Calu3 (cell line): ENCODE measurements at regions not wholly inside any gene's neighbourhood (a gene's known extent, or its start where the extent isn't known, plus 50 kb on each side); places are given as distances from the start of the nearest gene placed in this dataset.

Source experiments
- BruUV-seq: library from RNA; stranded (reverse); fragments of 400-500 nt; replicated peaks from 2 replicates; lab custom pipeline; 2021; lab: Mats Ljungman, UMichigan
- CTCF ChIA-PET: fragments of 300-600 bp; sonication (Branson Sonifier 250); formaldehyde crosslinking; loops from one replicate; lab custom pipeline; 2022; ENCODE audit warnings: antibody characterized with exemption; lab: Charles Lee
- DNase-seq: peaks from one replicate; pipeline ENCODE4 v3.0.0; 2022
- H3K27ac Mint-ChIP-seq: one replicate; pipeline ENCODE4 v1.8.0; 2022; ENCODE audit warnings: mixed read lengths; ENCODE audit not compliant: unreplicated experiment
- H3K27me3 Mint-ChIP-seq: one replicate; pipeline ENCODE4 v1.8.0; 2022; ENCODE audit warnings: mixed read lengths; ENCODE audit not compliant: unreplicated experiment
- H3K36me3 Mint-ChIP-seq: one replicate; pipeline ENCODE4 v1.8.0; 2022; ENCODE audit warnings: mild to moderate bottlenecking, moderate library complexity, mixed read lengths; ENCODE audit not compliant: insufficient read depth, unreplicated experiment
- H3K4me1 Mint-ChIP-seq: one replicate; pipeline ENCODE4 v1.8.0; 2022; ENCODE audit warnings: mild to moderate bottlenecking, low read depth, mixed read lengths; ENCODE audit not compliant: unreplicated experiment
- H3K4me3 Mint-ChIP-seq: one replicate; pipeline ENCODE4 v1.8.0; 2022; ENCODE audit warnings: mild to moderate bottlenecking, low read depth, moderate library complexity, mixed read lengths; ENCODE audit not compliant: unreplicated experiment
- H3K9me3 Mint-ChIP-seq: one replicate; pipeline ENCODE4 v1.8.0; 2022; ENCODE audit warnings: low read depth, mixed read lengths; ENCODE audit not compliant: unreplicated experiment
- intact Hi-C: fragments of 100-400 bp; cut with micrococcal nuclease; formaldehyde crosslinking; loops from one replicate; pipeline ENCODE4 v1.10.0; 2022; ENCODE audit not compliant: unreplicated experiment
- TF ChIP-seq, protein P1 (sequence below): fragments of 200-600 bp; IDR thresholded peaks from one replicate; pipeline ENCODE4 v1.8.0; 2022; ENCODE audit warnings: antibody characterized with exemption; ENCODE audit not compliant: unreplicated experiment

DNA sequence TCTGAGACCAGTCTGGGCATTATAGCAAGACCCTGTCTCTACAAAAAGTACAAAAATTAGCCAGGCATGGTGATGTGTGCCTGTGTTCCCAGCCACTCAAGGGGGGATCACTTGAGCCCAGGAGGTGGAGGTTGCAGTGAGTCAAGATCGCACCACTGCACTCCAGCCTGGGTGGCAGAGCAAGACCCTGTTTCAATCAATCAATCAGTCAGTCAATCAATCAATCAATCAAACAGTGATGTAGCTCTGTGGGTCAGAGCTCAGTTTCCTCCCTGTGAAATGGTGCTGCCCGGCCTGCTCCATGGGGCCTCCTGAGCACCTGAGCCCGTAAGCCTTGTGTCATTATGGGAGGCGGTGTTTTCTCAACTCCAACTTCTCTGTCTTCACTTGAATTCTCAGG, 167.1 kb upstream of the CIBAR2 start:
- no peaks in the 10 kb centered on the region for H3K4me1 Mint-ChIP-seq
- intact Hi-C loops: no loop called here
- CTCF ChIA-PET: no interaction called here

DNA sequence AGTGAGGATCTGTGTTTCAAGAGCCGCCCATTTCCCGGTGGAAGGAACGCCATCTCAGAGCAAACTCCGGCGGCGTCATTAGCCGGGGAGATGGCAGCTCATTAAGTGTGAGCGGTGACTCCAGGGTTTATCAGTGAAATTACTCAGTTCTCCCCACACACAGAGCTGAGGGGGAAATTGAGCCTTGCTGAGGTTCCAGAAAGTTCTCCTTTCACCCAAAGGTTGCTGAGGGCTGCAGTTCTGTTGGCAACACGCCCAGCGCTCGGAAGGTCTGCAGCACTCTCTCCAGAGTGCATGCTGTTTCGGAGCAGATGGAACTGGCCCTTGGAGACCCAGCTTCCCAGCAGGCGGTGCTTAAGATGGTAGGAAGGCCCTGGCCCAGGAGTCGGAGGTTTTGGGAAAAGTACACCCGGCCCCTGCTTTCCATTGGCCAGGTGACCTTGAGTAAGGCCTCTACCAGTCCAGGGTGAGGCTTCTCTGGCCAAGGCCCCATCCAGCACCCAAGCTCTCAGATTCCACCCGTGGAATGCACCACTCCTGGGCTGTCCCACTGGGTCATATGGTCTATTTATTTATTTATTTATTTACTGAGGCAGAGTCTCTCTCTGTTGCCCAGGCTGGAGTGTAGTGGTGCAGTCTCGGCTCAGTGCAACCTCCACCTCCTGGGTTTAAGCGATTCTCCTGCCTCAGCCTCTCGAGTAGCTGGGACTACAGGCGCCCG, 167.7 kb upstream of the CIBAR2 start:
- peaks cover 98% of the 10 kb centered on the region for H3K27me3 Mint-ChIP-seq
- H3K9me3 Mint-ChIP-seq: no peaks in the 10 kb centered on the region
- H3K4me3 Mint-ChIP-seq: no peak overlapping the region
- CTCF ChIA-PET: no interaction called here
- H3K4me1 Mint-ChIP-seq: no peaks in the 10 kb centered on the region
- TF ChIP-seq, protein P1, sequence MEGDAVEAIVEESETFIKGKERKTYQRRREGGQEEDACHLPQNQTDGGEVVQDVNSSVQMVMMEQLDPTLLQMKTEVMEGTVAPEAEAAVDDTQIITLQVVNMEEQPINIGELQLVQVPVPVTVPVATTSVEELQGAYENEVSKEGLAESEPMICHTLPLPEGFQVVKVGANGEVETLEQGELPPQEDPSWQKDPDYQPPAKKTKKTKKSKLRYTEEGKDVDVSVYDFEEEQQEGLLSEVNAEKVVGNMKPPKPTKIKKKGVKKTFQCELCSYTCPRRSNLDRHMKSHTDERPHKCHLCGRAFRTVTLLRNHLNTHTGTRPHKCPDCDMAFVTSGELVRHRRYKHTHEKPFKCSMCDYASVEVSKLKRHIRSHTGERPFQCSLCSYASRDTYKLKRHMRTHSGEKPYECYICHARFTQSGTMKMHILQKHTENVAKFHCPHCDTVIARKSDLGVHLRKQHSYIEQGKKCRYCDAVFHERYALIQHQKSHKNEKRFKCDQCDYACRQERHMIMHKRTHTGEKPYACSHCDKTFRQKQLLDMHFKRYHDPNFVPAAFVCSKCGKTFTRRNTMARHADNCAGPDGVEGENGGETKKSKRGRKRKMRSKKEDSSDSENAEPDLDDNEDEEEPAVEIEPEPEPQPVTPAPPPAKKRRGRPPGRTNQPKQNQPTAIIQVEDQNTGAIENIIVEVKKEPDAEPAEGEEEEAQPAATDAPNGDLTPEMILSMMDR: no peak
- H3K36me3 Mint-ChIP-seq: no peaks in the 10 kb centered on the region
- H3K27ac Mint-ChIP-seq: no peak overlapping the region
- DNase-seq: no peak
- intact Hi-C loops: no loop called here
- no TSS peak for BruUV-seq

More for the DNA sequence above, 167.1 kb upstream of the CIBAR2 start:
- Mint-ChIP-seq H3K27ac (no peak overlapping the region), H3K36me3 (no peaks in the 10 kb centered on the region), H3K27me3 (peaks cover 98% of the 10 kb centered on the region), H3K9me3 (no peaks in the 10 kb centered on the region), H3K4me3 (no peak overlapping the region)
- DNase-seq: no peak
- BruUV-seq: no TSS peak
- TF ChIP-seq, protein P1: no peak

DNA sequence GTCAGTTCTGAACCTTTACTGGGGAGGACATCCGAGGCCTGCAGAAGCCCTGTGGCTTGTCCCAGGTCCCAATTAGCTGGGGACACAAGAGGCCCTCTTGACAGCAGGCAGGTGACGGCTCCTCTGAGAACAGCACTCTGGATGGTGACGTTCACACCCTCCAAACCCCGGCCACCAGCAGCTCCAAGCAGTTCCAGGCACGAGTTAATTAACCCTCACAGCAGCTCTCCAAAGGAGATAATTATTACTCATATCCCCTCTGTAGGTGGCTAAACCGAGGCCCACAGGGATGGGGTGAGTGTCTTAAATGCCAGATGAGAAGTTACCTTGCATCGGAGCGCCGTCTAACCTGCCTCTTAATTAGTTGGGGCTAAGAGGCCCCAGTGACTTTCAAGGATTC, 168.9 kb upstream of the CIBAR2 start:
- BruUV-seq: no TSS peak
- intact Hi-C loops: no loop called here
- H3K36me3 Mint-ChIP-seq: no peaks in the 10 kb centered on the region
- CTCF ChIA-PET: interaction anchor here (0.6 kb wide), 1 partner anchor 311 kb away, joined by 4 read pairs; no protein-coding TSS in a partner anchor
- no peak overlapping the region for H3K4me3 Mint-ChIP-seq
- H3K27ac Mint-ChIP-seq: no peak overlapping the region
- peaks cover 98% of the 10 kb centered on the region for H3K27me3 Mint-ChIP-seq
- DNase-seq: no peak
- TF ChIP-seq, protein P1: no peak
- no peaks in the 10 kb centered on the region for H3K9me3 Mint-ChIP-seq
- H3K4me1 Mint-ChIP-seq: no peaks in the 10 kb centered on the region

DNA sequence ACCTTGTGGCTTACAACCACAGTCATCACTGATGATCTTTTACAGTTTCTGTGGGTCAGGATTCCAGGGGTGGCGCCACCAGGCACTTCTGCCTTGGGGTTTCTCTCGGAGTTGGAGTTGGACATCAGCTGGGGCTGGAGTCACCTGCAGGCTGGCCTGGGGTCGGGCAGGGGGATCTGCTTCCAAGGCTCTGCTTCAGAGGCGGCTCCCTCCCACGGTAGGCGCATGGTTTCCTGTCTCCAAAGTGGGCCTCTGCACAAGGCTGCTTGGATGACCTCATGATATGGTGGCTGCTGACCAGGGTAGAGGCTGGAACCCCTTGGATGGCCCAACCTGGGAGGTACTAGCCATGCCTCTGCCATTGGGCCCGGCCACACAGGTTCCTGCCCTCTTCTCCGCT, 170.6 kb upstream of the CIBAR2 start:
- no peak overlapping the region for H3K27ac Mint-ChIP-seq
- peaks cover 98% of the 10 kb centered on the region for H3K27me3 Mint-ChIP-seq
- TF ChIP-seq, protein P1: no peak
- no peaks in the 10 kb centered on the region for H3K36me3 Mint-ChIP-seq
- BruUV-seq: no TSS peak
- no peaks in the 10 kb centered on the region for H3K4me1 Mint-ChIP-seq
- no peak overlapping the region for H3K4me3 Mint-ChIP-seq
- CTCF ChIA-PET: no interaction called here
- intact Hi-C loops: no loop called here
- H3K9me3 Mint-ChIP-seq: no peaks in the 10 kb centered on the region
- DNase-seq: no peak
